Parathyroid adenoma (tissue), 2 donors: ENCODE measurements at regions not wholly inside any gene's neighbourhood (a gene's known extent, or its start where the extent isn't known, plus 50 kb on each side); places are given as distances from the start of the nearest gene placed in this dataset.

Experiments used
- H2AFZ ChIP-seq: fragments of 300-600 bp; sonication (generic); one replicate; pipeline ENCODE4 v1.7.0; 2017; ENCODE audit warnings: antibody characterized with exemption, mild to moderate bottlenecking
- H3K27ac ChIP-seq: fragments of 300-600 bp; sonication (generic); one replicate; pipeline ENCODE4 v1.7.0; 2017
- H3K27me3 ChIP-seq: fragments of 300-600 bp; sonication (generic); one replicate; pipeline ENCODE4 v1.7.0; 2017; ENCODE audit warnings: low read length; ENCODE audit not compliant: control insufficient read depth, insufficient read depth
- H3K36me3 ChIP-seq: fragments of 300-600 bp; sonication (generic); one replicate; pipeline ENCODE4 v1.7.0; 2017; ENCODE audit warnings: low read length; ENCODE audit not compliant: control insufficient read depth, insufficient read depth
- H3K4me1 ChIP-seq: fragments of 300-600 bp; sonication (generic); one replicate; pipeline ENCODE4 v1.7.0; 2017; ENCODE audit warnings: control low read depth
- H3K4me2 ChIP-seq: fragments of 300-600 bp; sonication (generic); one replicate; pipeline ENCODE4 v1.7.0; 2017; ENCODE audit warnings: low read length
- H3K4me3 ChIP-seq: fragments of 300-600 bp; sonication (generic); one replicate; pipeline ENCODE4 v1.7.0; 2017; ENCODE audit warnings: low read depth, low read length
- H3K79me2 ChIP-seq: fragments of 300-600 bp; sonication (generic); one replicate; pipeline ENCODE4 v1.7.0; 2017; ENCODE audit warnings: control low read depth
- H3K9ac ChIP-seq: fragments of 300-600 bp; sonication (generic); one replicate; pipeline ENCODE4 v1.7.0; 2017; ENCODE audit warnings: mild to moderate bottlenecking
- H3K9me3 ChIP-seq: fragments of 300-600 bp; sonication (generic); one replicate; pipeline ENCODE4 v1.7.0; 2017; ENCODE audit warnings: low read length; ENCODE audit not compliant: control insufficient read depth
- TF ChIP-seq, protein P1 (sequence below): fragments of 300-600 bp; sonication (generic); IDR thresholded peaks from one replicate; pipeline ENCODE4 v1.7.0; 2017; ENCODE audit warnings: antibody characterized with exemption, mild to moderate bottlenecking
- donor health status: primary hyperparathyroidism.

DNA sequence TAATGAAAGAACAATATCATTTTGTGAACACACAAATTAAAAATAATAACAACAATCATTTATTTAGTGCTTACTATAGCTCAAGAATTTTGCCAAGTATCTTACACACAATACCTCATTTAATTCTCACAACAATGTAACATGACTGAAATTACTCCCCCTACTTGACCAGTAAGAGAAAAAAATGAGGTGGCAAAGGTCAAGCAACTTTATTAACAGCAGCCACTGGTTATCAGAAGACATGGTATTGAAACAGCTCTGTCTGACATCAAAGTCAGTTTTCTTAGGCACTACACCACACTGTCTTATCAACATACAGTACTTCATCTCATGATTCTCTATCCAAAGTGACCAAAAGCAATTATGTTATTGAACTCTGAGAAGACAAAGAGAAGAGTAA is 389.4 kb downstream of the ZEB2 start:
- Histone ChIP-seq H3K4me1 (no peaks in the 10 kb centered on the region), H3K4me2 (no peak overlapping the region), H3K27me3 (no peaks in the 10 kb centered on the region), H3K9me3 (no peaks in the 10 kb centered on the region), H3K4me3 (no peak overlapping the region), H2AFZ (no peak overlapping the region), H3K36me3 (no peaks in the 10 kb centered on the region), H3K9ac (no peak overlapping the region), H3K79me2 (no peaks in the 10 kb centered on the region), H3K27ac (no peak overlapping the region)
- TF ChIP-seq, protein P1, sequence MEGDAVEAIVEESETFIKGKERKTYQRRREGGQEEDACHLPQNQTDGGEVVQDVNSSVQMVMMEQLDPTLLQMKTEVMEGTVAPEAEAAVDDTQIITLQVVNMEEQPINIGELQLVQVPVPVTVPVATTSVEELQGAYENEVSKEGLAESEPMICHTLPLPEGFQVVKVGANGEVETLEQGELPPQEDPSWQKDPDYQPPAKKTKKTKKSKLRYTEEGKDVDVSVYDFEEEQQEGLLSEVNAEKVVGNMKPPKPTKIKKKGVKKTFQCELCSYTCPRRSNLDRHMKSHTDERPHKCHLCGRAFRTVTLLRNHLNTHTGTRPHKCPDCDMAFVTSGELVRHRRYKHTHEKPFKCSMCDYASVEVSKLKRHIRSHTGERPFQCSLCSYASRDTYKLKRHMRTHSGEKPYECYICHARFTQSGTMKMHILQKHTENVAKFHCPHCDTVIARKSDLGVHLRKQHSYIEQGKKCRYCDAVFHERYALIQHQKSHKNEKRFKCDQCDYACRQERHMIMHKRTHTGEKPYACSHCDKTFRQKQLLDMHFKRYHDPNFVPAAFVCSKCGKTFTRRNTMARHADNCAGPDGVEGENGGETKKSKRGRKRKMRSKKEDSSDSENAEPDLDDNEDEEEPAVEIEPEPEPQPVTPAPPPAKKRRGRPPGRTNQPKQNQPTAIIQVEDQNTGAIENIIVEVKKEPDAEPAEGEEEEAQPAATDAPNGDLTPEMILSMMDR = no peak

DNA sequence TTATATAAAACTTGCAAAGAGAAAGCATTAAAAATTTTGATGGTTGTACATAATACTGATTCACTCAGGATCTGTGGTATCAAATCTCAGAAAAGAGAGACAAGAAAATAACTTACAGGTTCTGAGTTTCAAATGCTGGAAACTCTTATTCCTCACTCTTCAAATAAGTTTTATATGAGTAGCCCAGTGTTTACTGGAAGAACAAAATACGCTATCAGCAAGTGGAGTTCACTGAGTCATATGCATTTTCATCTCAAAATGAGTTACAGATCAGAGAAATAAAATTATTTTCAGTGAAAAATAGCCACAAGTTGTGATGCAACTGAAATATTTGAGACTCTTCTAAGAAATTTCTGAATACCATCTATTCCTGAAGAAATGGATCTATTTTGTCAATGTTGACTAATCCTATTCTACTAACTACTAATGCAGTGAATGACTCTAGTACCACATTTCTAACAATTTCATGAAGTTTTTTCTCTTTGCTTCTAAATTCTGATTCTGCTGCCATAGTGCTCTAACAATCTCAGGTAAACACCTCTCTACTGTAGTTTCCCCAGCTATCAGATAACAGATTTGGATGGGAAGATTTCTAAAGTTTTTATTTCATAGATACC is 391.7 kb downstream of the ZEB2 start:
- Histone ChIP-seq H3K79me2 (no peaks in the 10 kb centered on the region), H3K27me3 (no peaks in the 10 kb centered on the region), H3K4me2 (no peak overlapping the region), H3K4me1 (no peaks in the 10 kb centered on the region), H3K4me3 (no peak overlapping the region), H3K9ac (no peak overlapping the region), H2AFZ (no peak overlapping the region), H3K27ac (no peak overlapping the region), H3K36me3 (no peaks in the 10 kb centered on the region), H3K9me3 (no peaks in the 10 kb centered on the region)
- TF ChIP-seq, protein P1 = no peak

DNA sequence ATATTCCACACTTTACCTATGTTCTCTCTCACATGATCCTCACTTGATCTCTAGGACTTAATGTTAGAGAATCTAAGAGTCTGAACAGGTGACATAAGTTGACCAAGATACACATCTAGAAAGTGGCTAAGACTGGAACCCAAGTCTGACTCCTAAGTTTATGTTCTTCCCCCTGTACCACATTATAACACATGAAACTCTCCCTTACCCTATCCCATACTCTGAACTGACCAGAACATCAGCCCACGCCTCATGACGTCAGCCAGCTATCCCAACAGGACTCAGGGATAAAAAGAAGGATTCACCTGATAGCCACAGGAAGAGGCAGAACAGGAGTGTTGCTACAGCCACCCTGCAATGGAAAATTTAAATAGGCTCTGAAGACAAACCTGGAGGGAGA is 392.2 kb downstream of the ZEB2 start:
- Histone ChIP-seq H3K4me3 (no peak overlapping the region), H3K4me1 (no peaks in the 10 kb centered on the region), H3K27me3 (no peaks in the 10 kb centered on the region), H2AFZ (no peak overlapping the region), H3K36me3 (no peaks in the 10 kb centered on the region), H3K27ac (no peak overlapping the region), H3K79me2 (no peaks in the 10 kb centered on the region), H3K9me3 (no peaks in the 10 kb centered on the region), H3K9ac (no peak overlapping the region), H3K4me2 (no peak overlapping the region)
- TF ChIP-seq, protein P1 = no peak

DNA sequence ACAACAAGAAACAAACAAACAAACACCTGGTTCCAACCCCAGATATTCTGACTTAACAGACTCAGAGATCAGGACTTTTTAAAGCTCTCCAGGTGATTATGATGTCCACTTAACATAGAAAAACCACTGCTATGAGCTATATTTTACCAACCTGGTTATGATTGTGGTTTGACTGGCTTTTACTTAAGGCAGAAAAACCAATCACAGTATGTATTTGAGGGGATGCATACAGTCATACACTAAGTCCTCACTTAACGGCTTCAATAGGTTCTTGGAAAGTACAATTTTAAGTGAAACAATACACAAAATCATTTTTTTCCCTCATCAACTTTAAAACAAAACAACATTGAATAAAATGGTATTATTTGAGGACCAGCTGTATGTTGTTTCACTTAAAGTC is 393.6 kb downstream of the ZEB2 start:
- Histone ChIP-seq H3K9ac (no peak overlapping the region), H3K27ac (no peak overlapping the region), H3K4me3 (no peak overlapping the region), H3K4me2 (no peak overlapping the region), H3K4me1 (no peaks in the 10 kb centered on the region), H3K9me3 (no peaks in the 10 kb centered on the region), H3K79me2 (no peaks in the 10 kb centered on the region), H3K27me3 (no peaks in the 10 kb centered on the region), H3K36me3 (no peaks in the 10 kb centered on the region), H2AFZ (no peak overlapping the region)
- TF ChIP-seq, protein P1 = no peak

DNA sequence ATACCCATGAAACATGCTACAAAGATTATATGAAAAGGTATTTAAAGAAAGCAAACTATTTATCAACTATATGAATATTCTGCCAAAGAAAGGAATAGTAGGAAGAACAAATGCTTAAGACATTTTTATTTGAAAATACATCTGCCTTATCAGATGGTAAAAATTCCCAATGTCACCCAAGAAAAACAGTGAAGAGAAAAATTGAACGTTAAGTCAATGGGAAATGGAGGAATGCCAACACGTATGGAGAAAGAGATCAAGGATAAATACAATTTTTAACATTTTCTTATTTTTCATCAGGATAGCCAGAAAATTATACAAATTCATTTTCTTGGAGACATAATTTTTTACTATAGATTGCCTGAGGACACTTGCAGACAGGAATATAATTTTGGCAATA is 394.2 kb downstream of the ZEB2 start:
- no peaks in the 10 kb centered on the region for H3K27me3 ChIP-seq
- TF ChIP-seq, protein P1 = no peak

More for the DNA sequence above, 394.2 kb downstream of the ZEB2 start:
- no peak overlapping the region for H3K4me2 ChIP-seq
- H3K9me3 ChIP-seq = no peaks in the 10 kb centered on the region
- no peak overlapping the region for H2AFZ ChIP-seq
- no peaks in the 10 kb centered on the region for H3K36me3 ChIP-seq
- H3K79me2 ChIP-seq = no peaks in the 10 kb centered on the region
- H3K4me1 ChIP-seq = no peaks in the 10 kb centered on the region
- no peak overlapping the region for H3K4me3 ChIP-seq
- H3K27ac ChIP-seq = no peak overlapping the region
- no peak overlapping the region for H3K9ac ChIP-seq
